HG03460 (cell line): ENCODE measurements at regions not wholly inside any gene's neighbourhood (a gene's known extent, or its start where the extent isn't known, plus 50 kb on each side); places are given as distances from the start of the nearest gene placed in this dataset.

Experiments
- ATAC-seq: cut with Tn5 transposase; IDR thresholded peaks from one replicate; pipeline ENCODE4 v1.9.1; 2021; ENCODE audit not compliant: unreplicated experiment

GRCh38 chr16:76222853-76223252 lies 54.3 kb upstream of the CNTNAP4 start:
- no peak for ATAC-seq

- ATAC-seq = no peak
Measured at GRCh38 chr16:76226011-76226410, 51.2 kb upstream of the CNTNAP4 start.

GRCh38 chr16:76226481-76226880 lies 50.7 kb upstream of the CNTNAP4 start:
- no peak for ATAC-seq
